KMS-11 (cell line): ENCODE measurements at regions not wholly inside any gene's neighbourhood (a gene's known extent, or its start where the extent isn't known, plus 50 kb on each side); places are given as distances from the start of the nearest gene placed in this dataset.

Experiments
- H2AFZ ChIP-seq: fragments of 200-600 bp; sonication (generic); 2 replicates; pipeline ENCODE4 v1.6.1; 2016; ENCODE audit warnings: antibody characterized with exemption, mixed run types, low read depth
- H3K27ac ChIP-seq: fragments of 200-600 bp; sonication (generic); 2 replicates; pipeline ENCODE4 v1.6.1; 2016; ENCODE audit warnings: mild to moderate bottlenecking, mixed run types
- H3K27me3 ChIP-seq: fragments of 200-600 bp; sonication (generic); 2 replicates; pipeline ENCODE4 v1.6.1; 2017; ENCODE audit warnings: mild to moderate bottlenecking, low read depth, mixed run types, moderate library complexity; ENCODE audit not compliant: insufficient read depth
- H3K36me3 ChIP-seq: fragments of 200-600 bp; sonication (generic); 2 replicates; pipeline ENCODE4 v1.6.1; 2017; ENCODE audit warnings: mild to moderate bottlenecking, mixed run types; ENCODE audit not compliant: insufficient read depth
- H3K4me1 ChIP-seq: fragments of 200-600 bp; sonication (generic); 2 replicates; pipeline ENCODE4 v1.6.1; 2016; ENCODE audit warnings: mild to moderate bottlenecking, low read depth, mixed run types; ENCODE audit not compliant: poor library complexity, severe bottlenecking
- H3K4me2 ChIP-seq: fragments of 200-600 bp; sonication (generic); 2 replicates; pipeline ENCODE4 v1.7.0; 2016; ENCODE audit warnings: mild to moderate bottlenecking, mixed run types
- H3K4me3 ChIP-seq: fragments of 200-600 bp; sonication (generic); IDR thresholded peaks from 2 replicates; pipeline ENCODE4 v1.6.1; 2017; ENCODE audit warnings: low read depth, low read length, mixed read lengths; ENCODE audit not compliant: insufficient read depth
- H3K79me2 ChIP-seq: fragments of 200-600 bp; sonication (generic); 2 replicates; pipeline ENCODE4 v1.6.1; 2016; ENCODE audit warnings: low read depth, mixed run types; ENCODE audit not compliant: insufficient read depth
- H3K9ac ChIP-seq: fragments of 200-600 bp; sonication (generic); 2 replicates; pipeline ENCODE4 v1.6.1; 2016; ENCODE audit warnings: mild to moderate bottlenecking, mixed run types
- H4K20me1 ChIP-seq: fragments of 200-600 bp; sonication (generic); 2 replicates; pipeline ENCODE4 v1.6.1; 2016; ENCODE audit warnings: mild to moderate bottlenecking, mixed run types; ENCODE audit not compliant: insufficient read depth
- TF ChIP-seq, protein P1 (sequence below): fragments of 200-600 bp; sonication (generic); conservative IDR thresholded peaks from 2 replicates; pipeline ENCODE4 v1.6.1; 2017; ENCODE audit warnings: low read depth, mild to moderate bottlenecking, antibody characterized with exemption, low read length, moderate library complexity, mixed read lengths

DNA sequence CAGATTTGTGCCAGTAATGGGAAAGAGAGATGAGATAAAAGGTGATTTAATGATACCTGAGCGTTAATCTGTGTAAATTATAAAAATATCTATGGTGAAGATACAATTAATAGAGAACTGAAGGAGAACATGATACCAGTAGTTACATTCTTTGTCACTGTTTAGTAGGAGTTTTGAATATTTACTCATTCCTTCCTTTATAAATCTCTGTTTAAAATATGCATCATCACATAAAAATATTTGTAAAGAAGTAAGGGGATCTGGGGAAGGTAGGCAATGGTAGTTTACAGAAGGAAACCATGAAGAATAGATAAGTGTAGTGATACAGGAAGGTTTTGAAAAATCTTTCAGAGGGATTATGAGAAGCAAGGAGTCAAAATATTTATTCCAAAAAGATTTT, 190.6 kb upstream of the PCDH18 start:
- TF ChIP-seq, protein P1, sequence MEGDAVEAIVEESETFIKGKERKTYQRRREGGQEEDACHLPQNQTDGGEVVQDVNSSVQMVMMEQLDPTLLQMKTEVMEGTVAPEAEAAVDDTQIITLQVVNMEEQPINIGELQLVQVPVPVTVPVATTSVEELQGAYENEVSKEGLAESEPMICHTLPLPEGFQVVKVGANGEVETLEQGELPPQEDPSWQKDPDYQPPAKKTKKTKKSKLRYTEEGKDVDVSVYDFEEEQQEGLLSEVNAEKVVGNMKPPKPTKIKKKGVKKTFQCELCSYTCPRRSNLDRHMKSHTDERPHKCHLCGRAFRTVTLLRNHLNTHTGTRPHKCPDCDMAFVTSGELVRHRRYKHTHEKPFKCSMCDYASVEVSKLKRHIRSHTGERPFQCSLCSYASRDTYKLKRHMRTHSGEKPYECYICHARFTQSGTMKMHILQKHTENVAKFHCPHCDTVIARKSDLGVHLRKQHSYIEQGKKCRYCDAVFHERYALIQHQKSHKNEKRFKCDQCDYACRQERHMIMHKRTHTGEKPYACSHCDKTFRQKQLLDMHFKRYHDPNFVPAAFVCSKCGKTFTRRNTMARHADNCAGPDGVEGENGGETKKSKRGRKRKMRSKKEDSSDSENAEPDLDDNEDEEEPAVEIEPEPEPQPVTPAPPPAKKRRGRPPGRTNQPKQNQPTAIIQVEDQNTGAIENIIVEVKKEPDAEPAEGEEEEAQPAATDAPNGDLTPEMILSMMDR, result no peak
- Histone ChIP-seq H3K36me3 (no peaks in the 10 kb centered on the region), H3K4me1 (no peaks in the 10 kb centered on the region), H4K20me1 (no peaks in the 10 kb centered on the region), H3K79me2 (no peaks in the 10 kb centered on the region), H3K9ac (no peak overlapping the region), H3K4me2 (no peak overlapping the region), H2AFZ (no peak overlapping the region), H3K27ac (no peak overlapping the region), H3K4me3 (no peak overlapping the region), H3K27me3 (no peaks in the 10 kb centered on the region)

DNA sequence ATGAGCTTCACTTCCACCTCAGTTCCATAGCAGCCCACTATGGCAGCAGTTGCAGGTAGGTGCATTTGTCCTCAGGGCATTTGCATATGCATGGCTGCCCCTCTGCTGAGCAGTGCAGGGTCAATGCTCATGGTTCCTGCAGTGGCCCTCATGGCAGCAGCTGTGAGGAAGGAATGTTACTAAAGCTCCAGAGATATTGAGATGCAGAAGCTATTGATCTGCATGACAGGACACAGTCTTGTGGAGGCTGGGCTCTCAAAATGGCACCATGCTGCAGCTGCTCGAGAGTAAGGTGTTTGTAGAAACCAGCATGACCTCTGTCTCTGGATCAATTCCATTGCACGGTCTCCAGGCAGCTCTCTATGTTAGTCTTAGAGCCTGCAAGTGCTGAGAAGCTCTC, 179.2 kb upstream of the PCDH18 start:
- TF ChIP-seq, protein P1, result no peak
- H3K27me3 ChIP-seq, result no peaks in the 10 kb centered on the region
- no peaks in the 10 kb centered on the region for H3K36me3 ChIP-seq
- H2AFZ ChIP-seq, result no peak overlapping the region
- no peaks in the 10 kb centered on the region for H3K4me1 ChIP-seq
- no peak overlapping the region for H3K4me2 ChIP-seq
- no peaks in the 10 kb centered on the region for H4K20me1 ChIP-seq
- H3K9ac ChIP-seq, result no peak overlapping the region
- no peak overlapping the region for H3K27ac ChIP-seq
- H3K4me3 ChIP-seq, result no peak overlapping the region
- no peaks in the 10 kb centered on the region for H3K79me2 ChIP-seq

DNA sequence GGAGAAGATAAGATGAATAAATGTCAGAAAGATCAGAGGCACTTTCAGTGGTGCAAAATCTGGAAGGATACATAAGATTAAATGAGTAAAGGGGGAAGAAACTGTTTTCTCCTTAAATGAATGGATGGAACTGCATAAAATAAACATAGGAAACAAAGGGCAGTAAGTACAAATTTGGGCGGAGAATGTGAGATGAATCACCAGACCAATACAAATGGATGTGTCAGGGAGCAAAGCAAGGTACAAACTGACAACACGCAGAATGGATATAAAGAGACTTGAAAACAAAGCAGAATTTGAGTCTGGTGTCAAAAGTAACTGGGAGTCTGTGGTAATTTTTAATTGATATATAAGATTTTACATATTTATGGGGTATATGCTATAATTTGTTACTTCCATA, 175.3 kb upstream of the PCDH18 start:
- H2AFZ ChIP-seq, result no peak overlapping the region
- H3K79me2 ChIP-seq, result no peaks in the 10 kb centered on the region
- no peaks in the 10 kb centered on the region for H4K20me1 ChIP-seq
- no peaks in the 10 kb centered on the region for H3K27me3 ChIP-seq
- no peak overlapping the region for H3K4me3 ChIP-seq
- no peak overlapping the region for H3K9ac ChIP-seq
- no peaks in the 10 kb centered on the region for H3K36me3 ChIP-seq
- no peak overlapping the region for H3K27ac ChIP-seq
- H3K4me2 ChIP-seq, result no peak overlapping the region
- TF ChIP-seq, protein P1, result no peak
- no peaks in the 10 kb centered on the region for H3K4me1 ChIP-seq

GRCh38 chr4:137707102-137707620, 174.9 kb upstream of the PCDH18 start:
- no peak overlapping the region for H3K4me2 ChIP-seq

More at GRCh38 chr4:137707102-137707620, 174.9 kb upstream of the PCDH18 start:
- TF ChIP-seq, protein P1, result no peak
- no peaks in the 10 kb centered on the region for H3K4me1 ChIP-seq
- H2AFZ ChIP-seq, result no peak overlapping the region
- H4K20me1 ChIP-seq, result no peaks in the 10 kb centered on the region
- H3K9ac ChIP-seq, result no peak overlapping the region
- no peaks in the 10 kb centered on the region for H3K27me3 ChIP-seq
- no peak overlapping the region for H3K27ac ChIP-seq
- no peaks in the 10 kb centered on the region for H3K36me3 ChIP-seq
- no peaks in the 10 kb centered on the region for H3K79me2 ChIP-seq
- no peak overlapping the region for H3K4me3 ChIP-seq
